K562 (cell line): ENCODE measurements at regions not wholly inside any gene's neighbourhood (a gene's known extent, or its start where the extent isn't known, plus 50 kb on each side); places are given as distances from the start of the nearest gene placed in this dataset.

Experiments used
- ATAC-seq: fragments of 200-7000 bp; cut with Tn5 transposase; 3 replicates; pipeline ENCODE4 v1.9.1; 2020; ENCODE audit warnings: moderate library complexity
- BruUV-seq: library from RNA; stranded (reverse); fragments of 400-500 nt; replicated peaks from 2 replicates; lab custom pipeline; 2021; lab: Mats Ljungman, UMichigan
- CTCF ChIA-PET: fragments of 300-600 bp; formaldehyde crosslinking; extraction: SDS; loops from one replicate; lab custom pipeline; 2021; ENCODE audit warnings: low intra/inter-chr PET ratio; lab: Yijun Ruan, JAX
- POLR2A ChIA-PET: fragments of 300-600, 350-650 bp; sonication (Branson Sonifier 250); formaldehyde crosslinking; extraction: SDS; loops from one replicate; lab custom pipeline; 2021; ENCODE audit warnings: antibody characterized with exemption, inconsistent platforms; lab: Yijun Ruan, JAX
- DNase-seq, 4 experiments: peaks; one replicate each; pipeline versions ENCODE4 v3.0.0 to v3.0.0-alpha.2; 2011 to 2018; ENCODE audit warnings: low spot score in 3 of 4, mixed read lengths in 3 of 4; ENCODE audit errors: extremely low read depth in 1 of 4
- FAIRE-seq: peaks from 2 replicates; lab custom pipeline; 2011; peaks lifted over from hg19 to GRCh38; lab: Jason Lieb, UNC
- H2AFZ ChIP-seq: 2 replicates; pipeline ENCODE4 v1.6.0; 2011; ENCODE audit warnings: low read depth, low read length, control low read depth, inconsistent platforms
- H3K27ac ChIP-seq: fragments of 200-600 bp; 3 replicates; pipeline ENCODE4 v1.8.0; 2011; ENCODE audit warnings: low read depth, mild to moderate bottlenecking, control low read depth, inconsistent platforms, low read length, moderate library complexity, mixed read lengths; ENCODE audit errors: extremely low read depth
- H3K27me3 ChIP-seq, 2 experiments: fragments of 300-600 bp in 1 of 2; 2 replicates in 1 of 2; 3 replicates in 1 of 2; pipeline versions ENCODE4 v1.6.0 to v1.8.0; 2011; ENCODE audit warnings: inconsistent platforms in 2 of 2, low read length in 2 of 2, mild to moderate bottlenecking in 1 of 2, mixed read lengths in 1 of 2, moderate library complexity in 1 of 2; ENCODE audit not compliant: control insufficient read depth in 2 of 2, insufficient read depth in 2 of 2
- H3K36me3 ChIP-seq: fragments of 300-600 bp; 3 replicates; pipeline ENCODE4 v1.8.0; 2011; ENCODE audit warnings: mild to moderate bottlenecking, low read length, inconsistent platforms; ENCODE audit not compliant: control insufficient read depth, insufficient read depth
- H3K4me1 ChIP-seq, 2 experiments: fragments of 200-600 bp in 1 of 2; replicated peaks in 1 of 2; 2 replicates in 1 of 2; 3 replicates in 1 of 2; pipeline versions ENCODE4 v1.5.1 to v1.8.0; 2011; ENCODE audit warnings: inconsistent platforms in 2 of 2, low read length in 2 of 2, mild to moderate bottlenecking in 1 of 2, mixed read lengths in 1 of 2, moderate library complexity in 1 of 2; ENCODE audit not compliant: control insufficient read depth in 2 of 2, insufficient read depth in 2 of 2
- H3K4me2 ChIP-seq: 2 replicates; pipeline ENCODE4 v1.6.1; 2011; ENCODE audit warnings: low read length, control low read depth, inconsistent platforms, mixed read lengths; ENCODE audit not compliant: insufficient read depth
- H3K4me3 ChIP-seq: fragments of 200-600 bp; sonication (generic), shearing (Covaris generic); 2 replicates; pipeline ENCODE4 v1.5.1; 2016; ENCODE audit warnings: control low read depth, inconsistent platforms
- H3K79me2 ChIP-seq: fragments of 200-600 bp; 3 replicates; pipeline ENCODE4 v1.8.0; 2011; ENCODE audit warnings: low read length, inconsistent platforms; ENCODE audit not compliant: control insufficient read depth, insufficient read depth
- H3K9ac ChIP-seq, 2 experiments: 2 replicates each; pipeline versions ENCODE4 v1.6.0 to v1.6.1; 2011; ENCODE audit warnings: low read depth in 2 of 2, low read length in 2 of 2, control low read depth in 1 of 2, inconsistent platforms in 1 of 2, mild to moderate bottlenecking in 1 of 2, mixed read lengths in 1 of 2; ENCODE audit not compliant: insufficient read depth in 1 of 2
- H3K9me1 ChIP-seq: one replicate; pipeline ENCODE4 v1.6.0; 2011; ENCODE audit warnings: inconsistent platforms, mild to moderate bottlenecking, low read length, moderate library complexity; ENCODE audit not compliant: control insufficient read depth, insufficient read depth
- H3K9me3 ChIP-seq: replicated peaks from 2 replicates; pipeline ENCODE4 v1.5.1; 2011; ENCODE audit warnings: low read depth, low read length, inconsistent platforms; ENCODE audit not compliant: control insufficient read depth, insufficient read depth
- H4K20me1 ChIP-seq: replicated peaks from 2 replicates; pipeline ENCODE4 v1.6.1; 2011; ENCODE audit warnings: low read length, inconsistent platforms, mixed read lengths; ENCODE audit not compliant: control insufficient read depth, insufficient read depth
- ARID1B ChIP-seq: fragments of 450-650 bp; IDR thresholded peaks from 2 replicates; pipeline ENCODE4 v1.6.1; 2016; ENCODE audit warnings: antibody characterized with exemption, mild to moderate bottlenecking, inconsistent platforms
- BRCA1 ChIP-seq, 2 experiments: fragments of 450-650 bp in 1 of 2; sonication (generic) in 1 of 2; formaldehyde crosslinking in 1 of 2; IDR thresholded peaks; 2 replicates each; pipeline versions ENCODE4 v1.5.0 to v1.6.1; 2017 to 2020; ENCODE audit warnings: mild to moderate bottlenecking in 1 of 2, missing genetic modification reagents in 1 of 2
- C11orf30 ChIP-seq: fragments of 450-650 bp; IDR thresholded peaks from 2 replicates; pipeline ENCODE4 v1.6.1; 2016; ENCODE audit warnings: low read depth, mild to moderate bottlenecking
- EP400 ChIP-seq: fragments of 450-650 bp; IDR thresholded peaks from 2 replicates; pipeline ENCODE4 v1.6.1; 2017; ENCODE audit warnings: antibody characterized with exemption, mild to moderate bottlenecking, moderate library complexity
- MAFF ChIP-seq: IDR thresholded peaks from 2 replicates; pipeline ENCODE4 v1.6.1; 2012; ENCODE audit warnings: low read length, improper control_type of control experiment
- RERE ChIP-seq: sonication (generic); formaldehyde crosslinking; IDR thresholded peaks from 2 replicates; pipeline ENCODE4 v1.8.0; 2023; ENCODE audit warnings: missing genetic modification reagents, mild to moderate bottlenecking, borderline replicate concordance
- ZNF239 ChIP-seq: fragments of 250-450 bp; sonication (Bioruptor Pico); IDR thresholded peaks from 2 replicates; pipeline ENCODE4 v1.4.0; 2020; ENCODE audit warnings: mild to moderate bottlenecking
- ZNF316 ChIP-seq: fragments of 450-650 bp; IDR thresholded peaks from 2 replicates; pipeline ENCODE4 v1.6.1; 2016
- ZNF57 ChIP-seq: fragments of 450-650 bp; formaldehyde crosslinking; IDR thresholded peaks from 2 replicates; pipeline ENCODE4 v1.4.0; 2020; ENCODE audit warnings: mild to moderate bottlenecking, moderate library complexity
- WGBS: fragments of 100-300 bp; shearing (Covaris generic); methylation state at CpG from one replicate; pipeline ENCODE4 v1.1.6; 2016; ENCODE audit warnings: low coverage, mixed read lengths; ENCODE audit not compliant: insufficient coverage; ENCODE audit errors: missing lambda C conversion rate; 5-methylcytosine and 5-hydroxymethylcytosine counted together
- in situ Hi-C: fragments of 300-500 bp; cut with MboI; formaldehyde crosslinking; loops from 4 replicates; pipeline ENCODE4 v1.15.0; 2018; ENCODE audit warnings: inconsistent platforms, mixed read lengths
- intact Hi-C: fragments of 100-400 bp; cut with micrococcal nuclease; formaldehyde crosslinking; loops from 2 replicates; pipeline ENCODE4 v1.14.2; 2022

GRCh38 chr4:66655505-66655904 is 889.8 kb downstream of the CENPC start:
- 0 out of 2 replicates have a peak, but pooled peaks have one; percentile 6 for TF ChIP-seq MAFF
- TF ChIP-seq ZNF57 (CRISPR knock-in tag) = no peak
- TF ChIP-seq C11orf30 = 0 out of 2 replicates have a peak, but pooled peaks have one; percentile 10
- 0 out of 2 replicates have a peak, but pooled peaks have one; percentile 28 for TF ChIP-seq ZNF316
- TF ChIP-seq ARID1B = no peak
- TF ChIP-seq, all 486 proteins: peak for 3
- intact Hi-C loops (no loop called here), in situ Hi-C loops (no loop called here)
- DNase-seq (no peak), FAIRE-seq (no peak), ATAC-seq (no peak)
- ChIA-PET CTCF (no interaction called here), POLR2A (interaction anchor here (1.4 kb wide), 1 partner anchor 7 kb away, joined by 3 read pairs; no protein-coding TSS in a partner anchor)
- H3K79me2 ChIP-seq = no peaks in the 10 kb centered on the region
- H3K9me1 ChIP-seq = no peaks in the 10 kb centered on the region
- no peak overlapping the region for H3K4me2 ChIP-seq
- no peak overlapping the region for H2AFZ ChIP-seq
- no peaks in the 10 kb centered on the region for H3K4me1 ChIP-seq
- no peaks in the 10 kb centered on the region for H3K36me3 ChIP-seq
- H3K9ac ChIP-seq = no peak overlapping the region
- no peaks in the 10 kb centered on the region for H4K20me1 ChIP-seq
- no peak overlapping the region for H3K4me3 ChIP-seq
- no peaks in the 10 kb centered on the region for H3K27me3 ChIP-seq
- no peaks in the 10 kb centered on the region for H3K9me3 ChIP-seq
- 0% methylated on average over 2 of the region's 2 CpGs for WGBS
- no peak overlapping the region for H3K27ac ChIP-seq
- BruUV-seq = no TSS peak

GRCh38 chr4:66653937-66654336 is 891.4 kb downstream of the CENPC start:
- H3K9me1 ChIP-seq = no peaks in the 10 kb centered on the region
- no peaks in the 10 kb centered on the region for H3K27me3 ChIP-seq
- H2AFZ ChIP-seq = no peak overlapping the region
- POLR2A ChIA-PET = no interaction called here
- WGBS = 0% methylated on average over 2 of the region's 2 CpGs
- H3K79me2 ChIP-seq = no peaks in the 10 kb centered on the region
- no peak overlapping the region for H3K27ac ChIP-seq
- H3K4me2 ChIP-seq = no peak overlapping the region
- no peak overlapping the region for H3K4me3 ChIP-seq
- no peak for DNase-seq
- BruUV-seq = no TSS peak
- no peak for ATAC-seq
- H3K36me3 ChIP-seq = no peaks in the 10 kb centered on the region
- TF ChIP-seq EP400 (no peak), BRCA1 (IDR thresholded peaks at IDR 0.05) (no peak), BRCA1 (CRISPR knock-in tag; IDR thresholded peaks at IDR 0.05) (no peak), ZNF239 (CRISPR knock-in tag) (no peak), RERE (CRISPR knock-in tag) (no peak)
- TF ChIP-seq, all 486 proteins: peak for 0
- no peaks in the 10 kb centered on the region for H3K4me1 ChIP-seq
- H3K9ac ChIP-seq = no peak overlapping the region
- in situ Hi-C loops = no loop called here
- H4K20me1 ChIP-seq = no peaks in the 10 kb centered on the region
- CTCF ChIA-PET = no interaction called here
- H3K9me3 ChIP-seq = no peaks in the 10 kb centered on the region
- intact Hi-C loops = no loop called here
- FAIRE-seq = no peak
